ENCODE measurements at regions not wholly inside any gene's neighbourhood (a gene's known extent, or its start where the extent isn't known, plus 50 kb on each side); places are given as distances from the start of the nearest gene placed in this dataset.

GRCh38 chr2:176516051-176516602 lies 246.9 kb downstream of the MTX2 start:
- TF ChIP-seq, protein P1, sequence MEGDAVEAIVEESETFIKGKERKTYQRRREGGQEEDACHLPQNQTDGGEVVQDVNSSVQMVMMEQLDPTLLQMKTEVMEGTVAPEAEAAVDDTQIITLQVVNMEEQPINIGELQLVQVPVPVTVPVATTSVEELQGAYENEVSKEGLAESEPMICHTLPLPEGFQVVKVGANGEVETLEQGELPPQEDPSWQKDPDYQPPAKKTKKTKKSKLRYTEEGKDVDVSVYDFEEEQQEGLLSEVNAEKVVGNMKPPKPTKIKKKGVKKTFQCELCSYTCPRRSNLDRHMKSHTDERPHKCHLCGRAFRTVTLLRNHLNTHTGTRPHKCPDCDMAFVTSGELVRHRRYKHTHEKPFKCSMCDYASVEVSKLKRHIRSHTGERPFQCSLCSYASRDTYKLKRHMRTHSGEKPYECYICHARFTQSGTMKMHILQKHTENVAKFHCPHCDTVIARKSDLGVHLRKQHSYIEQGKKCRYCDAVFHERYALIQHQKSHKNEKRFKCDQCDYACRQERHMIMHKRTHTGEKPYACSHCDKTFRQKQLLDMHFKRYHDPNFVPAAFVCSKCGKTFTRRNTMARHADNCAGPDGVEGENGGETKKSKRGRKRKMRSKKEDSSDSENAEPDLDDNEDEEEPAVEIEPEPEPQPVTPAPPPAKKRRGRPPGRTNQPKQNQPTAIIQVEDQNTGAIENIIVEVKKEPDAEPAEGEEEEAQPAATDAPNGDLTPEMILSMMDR (conservative IDR thresholded peaks at IDR 0.05; ENCODE audit: low read length) = no peak
- TF ChIP-seq EZH2phosphoT487 (IDR thresholded peaks at IDR 0.05; ENCODE audit: borderline replicate concordance, low read depth, low read length) = no peak
